SK-N-SH treated with all-trans-retinoic acid at 6 μM for 48 hours (cell line): ENCODE measurements at regions not wholly inside any gene's neighbourhood (a gene's known extent, or its start where the extent isn't known, plus 50 kb on each side); places are given as distances from the start of the nearest gene placed in this dataset.

Source experiments
- ARNTL ChIP-seq: fragments of 450-650 bp; formaldehyde crosslinking; IDR thresholded peaks from 2 replicates; pipeline ENCODE4 v1.5.0; 2020; ENCODE audit warnings: low read depth, mild to moderate bottlenecking, moderate library complexity, borderline replicate concordance
- CSDC2 ChIP-seq: fragments of 250-450 bp; sonication (Bioruptor Pico); IDR thresholded peaks from 2 replicates; pipeline ENCODE4 v1.5.0; 2020; ENCODE audit warnings: mild to moderate bottlenecking, moderate library complexity
- ESRRG ChIP-seq: fragments of 250-450 bp; sonication (Bioruptor Pico); IDR thresholded peaks from 2 replicates; pipeline ENCODE4 v1.6.1; 2021; ENCODE audit warnings: mild to moderate bottlenecking
- PPARA ChIP-seq: fragments of 250-450 bp; sonication (Bioruptor Pico); IDR thresholded peaks from 2 replicates; pipeline ENCODE4 v1.5.0; 2020; ENCODE audit warnings: mild to moderate bottlenecking, borderline replicate concordance
- RARB ChIP-seq: fragments of 250-450 bp; sonication (Bioruptor Pico); IDR thresholded peaks from 2 replicates; pipeline ENCODE4 v1.8.0; 2021; ENCODE audit warnings: mild to moderate bottlenecking, moderate library complexity
- ZNF70 ChIP-seq: fragments of 450-650 bp; formaldehyde crosslinking; IDR thresholded peaks from 2 replicates; pipeline ENCODE4 v1.5.0; 2020; ENCODE audit warnings: mild to moderate bottlenecking, moderate library complexity
- TF ChIP-seq, protein P1 (sequence below): fragments of 250-450 bp; sonication (Bioruptor Pico); IDR thresholded peaks from 2 replicates; pipeline ENCODE4 v1.8.0; 2021; ENCODE audit warnings: low read depth, mild to moderate bottlenecking, moderate library complexity, borderline replicate concordance
- TF ChIP-seq, protein P2 (sequence below): fragments of 250-450 bp; sonication (Bioruptor Pico); IDR thresholded peaks from 2 replicates; pipeline ENCODE4 v1.5.1; 2021; ENCODE audit warnings: mild to moderate bottlenecking, moderate library complexity
- TF ChIP-seq, protein P3 (sequence below): fragments of 250-450 bp; sonication (Bioruptor Pico); IDR thresholded peaks from 2 replicates; pipeline ENCODE4 v1.8.0; 2020; ENCODE audit warnings: mild to moderate bottlenecking, moderate library complexity, borderline replicate concordance
- TF ChIP-seq, protein P4 (sequence below): fragments of 250-450 bp; sonication (Bioruptor Pico); IDR thresholded peaks from 2 replicates; pipeline ENCODE4 v1.5.1; 2020; ENCODE audit warnings: low read depth, mild to moderate bottlenecking, moderate library complexity

DNA sequence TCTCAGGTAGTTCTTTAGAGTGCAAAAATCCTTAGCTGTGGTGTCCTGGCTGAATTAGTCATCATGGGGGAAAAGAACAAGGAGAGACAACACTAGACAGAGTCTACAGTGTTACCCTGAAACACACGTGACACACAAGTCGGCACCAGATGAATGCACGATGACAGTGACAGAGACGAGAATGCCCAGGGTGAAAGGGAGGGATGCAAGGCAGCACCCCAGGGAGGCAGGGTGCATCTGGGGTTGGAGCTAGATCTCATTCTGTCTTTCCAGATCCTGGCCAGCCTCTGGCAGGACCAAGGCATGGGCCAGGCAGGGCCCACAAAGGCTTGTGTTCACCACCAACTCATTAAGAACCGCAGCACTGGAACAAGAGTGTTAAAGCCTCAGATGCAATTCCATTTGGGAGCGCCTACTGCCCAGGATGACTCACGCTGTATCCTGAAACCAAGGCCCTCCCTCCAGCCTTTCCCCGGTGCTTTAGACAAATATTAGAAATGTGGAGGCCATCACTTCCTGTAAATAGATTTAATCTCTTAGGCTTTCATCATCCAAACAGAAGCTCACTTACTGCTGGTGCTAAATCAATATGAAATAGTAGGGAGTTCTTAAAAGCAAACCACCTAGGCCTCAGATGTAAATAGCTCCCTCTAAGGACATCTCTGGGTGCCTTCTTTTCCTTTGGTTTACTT is 56.1 kb downstream of the IRX2 start:
- TF ChIP-seq, protein P1, sequence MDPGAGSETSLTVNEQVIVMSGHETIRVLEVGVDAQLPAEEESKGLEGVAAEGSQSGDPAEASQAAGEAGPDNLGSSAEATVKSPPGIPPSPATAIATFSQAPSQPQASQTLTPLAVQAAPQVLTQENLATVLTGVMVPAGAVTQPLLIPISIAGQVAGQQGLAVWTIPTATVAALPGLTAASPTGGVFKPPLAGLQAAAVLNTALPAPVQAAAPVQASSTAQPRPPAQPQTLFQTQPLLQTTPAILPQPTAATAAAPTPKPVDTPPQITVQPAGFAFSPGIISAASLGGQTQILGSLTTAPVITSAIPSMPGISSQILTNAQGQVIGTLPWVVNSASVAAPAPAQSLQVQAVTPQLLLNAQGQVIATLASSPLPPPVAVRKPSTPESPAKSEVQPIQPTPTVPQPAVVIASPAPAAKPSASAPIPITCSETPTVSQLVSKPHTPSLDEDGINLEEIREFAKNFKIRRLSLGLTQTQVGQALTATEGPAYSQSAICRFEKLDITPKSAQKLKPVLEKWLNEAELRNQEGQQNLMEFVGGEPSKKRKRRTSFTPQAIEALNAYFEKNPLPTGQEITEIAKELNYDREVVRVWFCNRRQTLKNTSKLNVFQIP (CRISPR knock-in tag) = no peak
- no peak for TF ChIP-seq ESRRG (CRISPR knock-in tag)
- TF ChIP-seq, protein P2, sequence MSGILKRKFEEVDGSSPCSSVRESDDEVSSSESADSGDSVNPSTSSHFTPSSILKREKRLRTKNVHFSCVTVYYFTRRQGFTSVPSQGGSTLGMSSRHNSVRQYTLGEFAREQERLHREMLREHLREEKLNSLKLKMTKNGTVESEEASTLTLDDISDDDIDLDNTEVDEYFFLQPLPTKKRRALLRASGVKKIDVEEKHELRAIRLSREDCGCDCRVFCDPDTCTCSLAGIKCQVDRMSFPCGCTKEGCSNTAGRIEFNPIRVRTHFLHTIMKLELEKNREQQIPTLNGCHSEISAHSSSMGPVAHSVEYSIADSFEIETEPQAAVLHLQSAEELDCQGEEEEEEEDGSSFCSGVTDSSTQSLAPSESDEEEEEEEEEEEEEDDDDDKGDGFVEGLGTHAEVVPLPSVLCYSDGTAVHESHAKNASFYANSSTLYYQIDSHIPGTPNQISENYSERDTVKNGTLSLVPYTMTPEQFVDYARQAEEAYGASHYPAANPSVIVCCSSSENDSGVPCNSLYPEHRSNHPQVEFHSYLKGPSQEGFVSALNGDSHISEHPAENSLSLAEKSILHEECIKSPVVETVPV (CRISPR knock-in tag) = no peak
- TF ChIP-seq, protein P3, sequence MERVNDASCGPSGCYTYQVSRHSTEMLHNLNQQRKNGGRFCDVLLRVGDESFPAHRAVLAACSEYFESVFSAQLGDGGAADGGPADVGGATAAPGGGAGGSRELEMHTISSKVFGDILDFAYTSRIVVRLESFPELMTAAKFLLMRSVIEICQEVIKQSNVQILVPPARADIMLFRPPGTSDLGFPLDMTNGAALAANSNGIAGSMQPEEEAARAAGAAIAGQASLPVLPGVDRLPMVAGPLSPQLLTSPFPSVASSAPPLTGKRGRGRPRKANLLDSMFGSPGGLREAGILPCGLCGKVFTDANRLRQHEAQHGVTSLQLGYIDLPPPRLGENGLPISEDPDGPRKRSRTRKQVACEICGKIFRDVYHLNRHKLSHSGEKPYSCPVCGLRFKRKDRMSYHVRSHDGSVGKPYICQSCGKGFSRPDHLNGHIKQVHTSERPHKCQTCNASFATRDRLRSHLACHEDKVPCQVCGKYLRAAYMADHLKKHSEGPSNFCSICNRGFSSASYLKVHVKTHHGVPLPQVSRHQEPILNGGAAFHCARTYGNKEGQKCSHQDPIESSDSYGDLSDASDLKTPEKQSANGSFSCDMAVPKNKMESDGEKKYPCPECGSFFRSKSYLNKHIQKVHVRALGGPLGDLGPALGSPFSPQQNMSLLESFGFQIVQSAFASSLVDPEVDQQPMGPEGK (CRISPR knock-in tag) = no peak
- no peak for TF ChIP-seq RARB (CRISPR knock-in tag)
- TF ChIP-seq ZNF70 (CRISPR knock-in tag) = no peak
- no peak for TF ChIP-seq PPARA (CRISPR knock-in tag)
- no peak for TF ChIP-seq ARNTL (CRISPR knock-in tag)
- TF ChIP-seq CSDC2 (CRISPR knock-in tag) = no peak
- TF ChIP-seq, protein P4, sequence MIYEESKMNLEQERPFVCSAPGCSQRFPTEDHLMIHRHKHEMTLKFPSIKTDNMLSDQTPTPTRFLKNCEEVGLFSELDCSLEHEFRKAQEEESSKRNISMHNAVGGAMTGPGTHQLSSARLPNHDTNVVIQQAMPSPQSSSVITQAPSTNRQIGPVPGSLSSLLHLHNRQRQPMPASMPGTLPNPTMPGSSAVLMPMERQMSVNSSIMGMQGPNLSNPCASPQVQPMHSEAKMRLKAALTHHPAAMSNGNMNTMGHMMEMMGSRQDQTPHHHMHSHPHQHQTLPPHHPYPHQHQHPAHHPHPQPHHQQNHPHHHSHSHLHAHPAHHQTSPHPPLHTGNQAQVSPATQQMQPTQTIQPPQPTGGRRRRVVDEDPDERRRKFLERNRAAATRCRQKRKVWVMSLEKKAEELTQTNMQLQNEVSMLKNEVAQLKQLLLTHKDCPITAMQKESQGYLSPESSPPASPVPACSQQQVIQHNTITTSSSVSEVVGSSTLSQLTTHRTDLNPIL (CRISPR knock-in tag) = no peak
